ENCODE measurements at regions not wholly inside any gene's neighbourhood (a gene's known extent, or its start where the extent isn't known, plus 50 kb on each side); places are given as distances from the start of the nearest gene placed in this dataset.

DNA sequence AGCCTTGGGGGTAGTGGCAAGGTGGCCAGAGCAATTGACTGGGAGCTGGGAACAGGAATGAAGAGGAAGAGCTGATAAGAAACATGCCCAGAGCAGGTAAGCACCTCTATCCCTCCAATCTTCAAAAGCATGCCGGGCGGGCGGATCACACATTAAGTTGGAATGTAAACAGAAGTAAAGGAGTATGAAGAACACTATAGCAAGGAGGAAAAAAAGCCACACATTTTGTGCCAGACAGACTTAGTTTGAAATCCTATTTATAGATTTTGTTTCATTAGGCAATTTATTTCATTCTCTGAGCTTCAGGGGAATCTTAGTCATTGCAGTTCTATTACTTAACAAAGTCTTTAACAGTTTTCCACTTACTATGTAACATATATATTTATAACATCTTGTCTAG lies 173.9 kb upstream of the TNC start:
- TF ChIP-seq CTCF (IDR thresholded peaks at IDR 0.05; ENCODE audit: insufficient read depth, low read length, poor library complexity, severe bottlenecking) (no peak), EZH2phosphoT487 (conservative IDR thresholded peaks at IDR 0.05; ENCODE audit: low read length) (no peak)
